NT2/D1 (cell line): ENCODE measurements at regions not wholly inside any gene's neighbourhood (a gene's known extent, or its start where the extent isn't known, plus 50 kb on each side); places are given as distances from the start of the nearest gene placed in this dataset.

Experiments used
- DNase-seq: peaks from one replicate; pipeline ENCODE4 v3.0.0-alpha.2; 2011; ENCODE audit warnings: low read depth, low spot score
- H3K27me3 ChIP-seq: 2 replicates; pipeline ENCODE4 v1.6.0; 2011; ENCODE audit warnings: mild to moderate bottlenecking; ENCODE audit not compliant: insufficient read length, insufficient read depth
- H3K36me3 ChIP-seq: 2 replicates; pipeline ENCODE4 v1.6.1; 2011; ENCODE audit warnings: mild to moderate bottlenecking, low read length, mixed read lengths; ENCODE audit not compliant: insufficient read depth, insufficient read length
- H3K4me1 ChIP-seq: 2 replicates; pipeline ENCODE4 v1.5.1; 2011; ENCODE audit not compliant: insufficient read depth, insufficient read length
- H3K4me3 ChIP-seq: 2 replicates; pipeline ENCODE4 v1.5.1; 2011; ENCODE audit warnings: low read depth; ENCODE audit not compliant: insufficient read length
- H3K9ac ChIP-seq: 2 replicates; pipeline ENCODE4 v1.6.0; 2011; ENCODE audit warnings: low read depth; ENCODE audit not compliant: insufficient read length
- H3K9me3 ChIP-seq: 2 replicates; pipeline ENCODE4 v1.5.1; 2011; ENCODE audit warnings: mild to moderate bottlenecking, low read length; ENCODE audit not compliant: insufficient read depth
- SUZ12 ChIP-seq: IDR thresholded peaks from 2 replicates; pipeline ENCODE4 v1.6.1; 2011; ENCODE audit not compliant: insufficient read length, insufficient read depth; ENCODE audit errors: extremely low read depth
- YY1 ChIP-seq: IDR thresholded peaks from 2 replicates; pipeline ENCODE4 v1.6.1; 2011; ENCODE audit not compliant: insufficient read length, insufficient read depth
- ZNF274 ChIP-seq: IDR thresholded peaks from 2 replicates; pipeline ENCODE4 v1.6.1; 2011; ENCODE audit warnings: mild to moderate bottlenecking, low read depth, low read length

- no peak for DNase-seq
- TF ChIP-seq YY1: no peak
- no peak for TF ChIP-seq SUZ12
- TF ChIP-seq ZNF274: no peak
- H3K4me1 ChIP-seq: no peaks in the 10 kb centered on the region
These were observed 260.3 kb upstream of the CDH10 start for GRCh38 chr5:24904981-24905517.

GRCh38 chr5:24899180-24899579, 254.4 kb upstream of the CDH10 start:
- no peaks in the 10 kb centered on the region for H3K36me3 ChIP-seq
- H3K9ac ChIP-seq: no peak overlapping the region
- no peak overlapping the region for H3K4me3 ChIP-seq
- TF ChIP-seq ZNF274 (no peak), SUZ12 (no peak), YY1 (no peak)
- no peaks in the 10 kb centered on the region for H3K9me3 ChIP-seq
- DNase-seq: no peak
- no peaks in the 10 kb centered on the region for H3K27me3 ChIP-seq
- no peaks in the 10 kb centered on the region for H3K4me1 ChIP-seq

More at GRCh38 chr5:24904981-24905517, 260.3 kb upstream of the CDH10 start:
- Histone ChIP-seq H3K27me3 (no peaks in the 10 kb centered on the region), H3K36me3 (no peaks in the 10 kb centered on the region), H3K9ac (no peak overlapping the region), H3K4me3 (no peak overlapping the region), H3K9me3 (no peaks in the 10 kb centered on the region)

- Histone ChIP-seq H3K9me3 (no peaks in the 10 kb centered on the region), H3K9ac (no peak overlapping the region), H3K36me3 (no peaks in the 10 kb centered on the region), H3K4me3 (no peak overlapping the region), H3K4me1 (no peaks in the 10 kb centered on the region), H3K27me3 (no peaks in the 10 kb centered on the region)
- TF ChIP-seq SUZ12 (no peak), ZNF274 (no peak), YY1 (no peak)
- DNase-seq: no peak
These were observed 219.5 kb upstream of the CDH10 start for GRCh38 chr5:24864244-24864643.

GRCh38 chr5:24862117-24862516, 217.3 kb upstream of the CDH10 start:
- TF ChIP-seq ZNF274 (no peak), SUZ12 (no peak), YY1 (no peak)
- no peak for DNase-seq

GRCh38 chr5:24855485-24855884, 210.7 kb upstream of the CDH10 start:
- Histone ChIP-seq H3K4me3 (no peak overlapping the region), H3K9me3 (no peaks in the 10 kb centered on the region), H3K4me1 (no peaks in the 10 kb centered on the region), H3K27me3 (no peaks in the 10 kb centered on the region), H3K9ac (no peak overlapping the region), H3K36me3 (no peaks in the 10 kb centered on the region)
- peak; percentile 6 for DNase-seq
- TF ChIP-seq ZNF274: no peak
- TF ChIP-seq YY1: no peak
- no peak for TF ChIP-seq SUZ12

More at GRCh38 chr5:24862117-24862516, 217.3 kb upstream of the CDH10 start:
- no peak overlapping the region for H3K4me3 ChIP-seq
- no peak overlapping the region for H3K9ac ChIP-seq
- H3K36me3 ChIP-seq: no peaks in the 10 kb centered on the region
- H3K27me3 ChIP-seq: no peaks in the 10 kb centered on the region
- H3K9me3 ChIP-seq: no peaks in the 10 kb centered on the region
- H3K4me1 ChIP-seq: no peaks in the 10 kb centered on the region

GRCh38 chr5:24854850-24855249, 210.1 kb upstream of the CDH10 start:
- DNase-seq: no peak
- H3K9ac ChIP-seq: no peak overlapping the region
- no peaks in the 10 kb centered on the region for H3K27me3 ChIP-seq
- TF ChIP-seq ZNF274: no peak
- TF ChIP-seq SUZ12: no peak
- no peak for TF ChIP-seq YY1
- H3K36me3 ChIP-seq: no peaks in the 10 kb centered on the region
- no peaks in the 10 kb centered on the region for H3K9me3 ChIP-seq
- no peaks in the 10 kb centered on the region for H3K4me1 ChIP-seq
- no peak overlapping the region for H3K4me3 ChIP-seq

GRCh38 chr5:24854350-24854749, 209.6 kb upstream of the CDH10 start:
- no peaks in the 10 kb centered on the region for H3K9me3 ChIP-seq
- no peak overlapping the region for H3K9ac ChIP-seq
- H3K27me3 ChIP-seq: no peaks in the 10 kb centered on the region
- no peaks in the 10 kb centered on the region for H3K36me3 ChIP-seq
- H3K4me1 ChIP-seq: no peaks in the 10 kb centered on the region
- H3K4me3 ChIP-seq: no peak overlapping the region
- DNase-seq: no peak
- TF ChIP-seq YY1: no peak
- no peak for TF ChIP-seq SUZ12
- no peak for TF ChIP-seq ZNF274
